Esophagus muscularis mucosa (tissue), 3 donors: ENCODE measurements at regions not wholly inside any gene's neighbourhood (a gene's known extent, or its start where the extent isn't known, plus 50 kb on each side); places are given as distances from the start of the nearest gene placed in this dataset.
A peak's percentile ranks its signal among the peaks of the same experiment; 100 is the strongest.

Experiments used
- CTCF ChIP-seq, 3 experiments: fragments of 200-600 bp in 2 of 3; fragments of 450-650 bp in 1 of 3; sonication (generic) in 2 of 3; IDR thresholded peaks; one replicate each; pipeline ENCODE4 v1.5.1; 2017 to 2019; ENCODE audit warnings: antibody characterized with exemption in 3 of 3, mild to moderate bottlenecking in 2 of 3, moderate library complexity in 1 of 3
- POLR2A ChIP-seq: fragments of 450-650 bp; IDR thresholded peaks from one replicate; pipeline ENCODE4 v1.6.1; 2017; ENCODE audit warnings: antibody characterized with exemption, moderate library complexity, mild to moderate bottlenecking, low read depth

- TF ChIP-seq POLR2A (no peak), CTCF (IDR thresholded peaks at IDR 0.05) (peak; percentile 56 to 67 (median 62))
Observed at GRCh38 chr14:76947078-76947837, 81.2 kb downstream of the IRF2BPL start.
